ENCODE measurements at regions not wholly inside any gene's neighbourhood (a gene's known extent, or its start where the extent isn't known, plus 50 kb on each side); places are given as distances from the start of the nearest gene placed in this dataset.

- H2AK9ac ChIP-seq (replicated peaks; ENCODE audit: low read depth, low read length, poor library complexity) = peak overlapping the region; percentile 68
- no peak overlapping the region for H2BK5ac ChIP-seq (ENCODE audit: low read depth, low read length, poor library complexity, severe bottlenecking)
- H3K9ac ChIP-seq (ENCODE audit: low read depth, low read length) = no peak overlapping the region
- H2BK20ac ChIP-seq (ENCODE audit: low read depth, low read length) = 0 out of 2 replicates have a peak overlapping the region, but pooled peaks have one; percentile 27
- no TSS peak for BruUV-seq (replicated peaks)
- H4K5ac ChIP-seq (ENCODE audit: low read depth, low read length) = peak overlapping the region; percentile 30; the same call in 1 of the 2 replicates
- POLR2A ChIA-PET (ENCODE audit: unreplicated experiment) = no interaction called here
- peak overlapping the region; percentile 45; the same call in 1 of the 2 replicates for H3K4ac ChIP-seq (ENCODE audit: low read depth, low read length)
- H2BK120ac ChIP-seq (ENCODE audit: low read depth, low read length) = no peak overlapping the region; the same call in 1 of the 2 replicates
- dilution Hi-C loops (cut with HindIII; ENCODE audit: low sequenced_read_pairs, unreplicated experiment) = no loop called here
- no peaks in the 10 kb centered on the region; the same call in 1 of the 2 replicates for H3K9me1 ChIP-seq (ENCODE audit: insufficient read depth, low read length)
- H3K27ac ChIP-seq (ENCODE audit: insufficient read depth, low read length) = no peak overlapping the region
- H4K91ac ChIP-seq (ENCODE audit: insufficient read depth, low read depth, low read length) = peak overlapping the region; percentile 8; the same call in 1 of the 2 replicates
- H2AFZ ChIP-seq (replicated peaks; ENCODE audit: low read length, poor library complexity) = peak overlapping the region; percentile 50
- no peaks in the 10 kb centered on the region for H3K27me3 ChIP-seq (ENCODE audit: control insufficient read depth, insufficient read depth, low read length)
- no peak overlapping the region for H3K4me3 ChIP-seq (ENCODE audit: insufficient read depth, low read depth, low read length)
- WGBS, 2 experiments (ENCODE audit: extremely low coverage in 2 of 2, insufficient read length in 1 of 2) = 46% methylated on average over 10 of the region's 17 CpGs; no CpG with 5 or more reads in 1 of the 2 experiments
- H3K4me1 ChIP-seq (ENCODE audit: control insufficient read depth, insufficient read depth, low read length) = peaks cover 7% of the 10 kb centered on the region
- no peaks in the 10 kb centered on the region for H4K20me1 ChIP-seq (ENCODE audit: insufficient read depth, low read length)
- TF ChIP-seq RCOR1 (IDR thresholded peaks at IDR 0.05; ENCODE audit: insufficient replicate concordance, low read length) = no peak
- TF ChIP-seq CTCF (conservative IDR thresholded peaks at IDR 0.05; ENCODE audit: low read depth, low read length) = 0 out of 2 replicates have a peak, but pooled peaks have one; percentile 26
- TF ChIP-seq RAD21 (IDR thresholded peaks at IDR 0.05; ENCODE audit: low read length) = peak; percentile 35
- TF ChIP-seq MAZ (IDR thresholded peaks at IDR 0.05; ENCODE audit: borderline replicate concordance, low read depth, low read length) = peak; percentile 56; the same call in 1 of the 2 replicates
- no peaks in the 10 kb centered on the region for H3K36me3 ChIP-seq (ENCODE audit: control insufficient read depth, insufficient read depth, low read length)
- no peak overlapping the region for H3K23ac ChIP-seq (ENCODE audit: low read depth, low read length)
- in situ Hi-C loops (cut with MboI; ENCODE audit: low sequenced_read_pairs) = no loop called here
- no peak overlapping the region for H3K14ac ChIP-seq (replicated peaks; ENCODE audit: low read depth, low read length)
- ATAC-seq (ENCODE audit: low read depth) = peak; percentile 85
- no peak overlapping the region for H3K4me2 ChIP-seq (ENCODE audit: low read depth, low read length)
- H2BK15ac ChIP-seq (ENCODE audit: low read depth, low read length) = no peak overlapping the region; the same call in 2 of the 3 replicates
- no peaks in the 10 kb centered on the region for H3K79me1 ChIP-seq (ENCODE audit: low read depth in 1 of 2, low read length in 2 of 2)
- H3K18ac ChIP-seq (ENCODE audit: low read depth, low read length) = peak overlapping the region; percentile 71
- CTCF ChIA-PET = interaction anchor here (1.5 kb wide), 1 partner anchor 312 kb away, joined by 3 read pairs; no protein-coding TSS in a partner anchor
- no peak overlapping the region for H2AK5ac ChIP-seq (ENCODE audit: low read depth, low read length)
- H3K9me3 ChIP-seq (ENCODE audit: control insufficient read depth, insufficient read depth, low read length) = no peaks in the 10 kb centered on the region
- peak; percentile 32 for DNase-seq
- H4K8ac ChIP-seq (ENCODE audit: low read depth in 2 of 2, low read length in 2 of 2) = peak overlapping the region in 1 of 2 experiments; percentile 34; a peak in 1 of 4 replicates
- H3K56ac ChIP-seq (ENCODE audit: extremely low read depth, insufficient read depth, low read length) = no peak overlapping the region
- intact Hi-C loops (cut with micrococcal nuclease) = loop anchor here (5.0 kb wide), 1 partner anchor 310 kb away; no protein-coding TSS in a partner anchor
Measured at GRCh38 chr3:188052169-188053035, 101.6 kb upstream of the LPP start.

All from IMR-90 (cell line).